ENCODE measurements at regions not wholly inside any gene's neighbourhood (a gene's known extent, or its start where the extent isn't known, plus 50 kb on each side); places are given as distances from the start of the nearest gene placed in this dataset.

GRCh38 chr3:81270603-81271379 is 490.7 kb downstream of the GBE1 start:
- H3K36me3 Mint-ChIP-seq = no peaks in the 10 kb centered on the region
- H3K4me1 Mint-ChIP-seq = no peaks in the 10 kb centered on the region
- no peaks in the 10 kb centered on the region for H3K9me3 Mint-ChIP-seq
- ATAC-seq = no peak
- H3K27me3 Mint-ChIP-seq = no peaks in the 10 kb centered on the region
- no peak overlapping the region for H3K4me3 Mint-ChIP-seq
- H3K27ac Mint-ChIP-seq = no peak overlapping the region

- Mint-ChIP-seq H3K4me1 (no peaks in the 10 kb centered on the region), H3K27ac (no peak overlapping the region), H3K36me3 (no peaks in the 10 kb centered on the region), H3K4me3 (no peak overlapping the region), H3K27me3 (no peaks in the 10 kb centered on the region), H3K9me3 (no peaks in the 10 kb centered on the region)
- no peak for ATAC-seq
Observed at GRCh38 chr3:81268526-81268925, 492.9 kb downstream of the GBE1 start.

GRCh38 chr3:81261996-81262395 is 499.4 kb downstream of the GBE1 start:
- Mint-ChIP-seq H3K27me3 (no peaks in the 10 kb centered on the region), H3K4me1 (no peaks in the 10 kb centered on the region), H3K9me3 (no peaks in the 10 kb centered on the region), H3K36me3 (no peaks in the 10 kb centered on the region), H3K27ac (no peak overlapping the region), H3K4me3 (no peak overlapping the region)
- no peak for ATAC-seq

GRCh38 chr3:81255463-81255862 is 506.0 kb downstream of the GBE1 start:
- Mint-ChIP-seq H3K36me3 (no peaks in the 10 kb centered on the region), H3K9me3 (no peaks in the 10 kb centered on the region), H3K27ac (no peak overlapping the region), H3K4me1 (no peaks in the 10 kb centered on the region), H3K27me3 (no peaks in the 10 kb centered on the region), H3K4me3 (no peak overlapping the region)
- no peak for ATAC-seq

- H3K36me3 Mint-ChIP-seq = no peaks in the 10 kb centered on the region
- no peak for ATAC-seq
- no peaks in the 10 kb centered on the region for H3K27me3 Mint-ChIP-seq
- H3K4me3 Mint-ChIP-seq = no peak overlapping the region
- no peak overlapping the region for H3K27ac Mint-ChIP-seq
- H3K4me1 Mint-ChIP-seq = no peaks in the 10 kb centered on the region
- no peaks in the 10 kb centered on the region for H3K9me3 Mint-ChIP-seq
Observed at GRCh38 chr3:81251096-81251495, 510.3 kb downstream of the GBE1 start.

- H3K27me3 Mint-ChIP-seq = no peaks in the 10 kb centered on the region
- no peaks in the 10 kb centered on the region for H3K4me1 Mint-ChIP-seq
- no peak overlapping the region for H3K4me3 Mint-ChIP-seq
- H3K9me3 Mint-ChIP-seq = no peaks in the 10 kb centered on the region
- no peak overlapping the region for H3K27ac Mint-ChIP-seq
- no peak for ATAC-seq
- H3K36me3 Mint-ChIP-seq = no peaks in the 10 kb centered on the region
Observed at GRCh38 chr3:81249540-81250029, 511.9 kb downstream of the GBE1 start.

GRCh38 chr3:81245501-81245900 is 515.9 kb downstream of the GBE1 start:
- Mint-ChIP-seq H3K36me3 (no peaks in the 10 kb centered on the region), H3K4me1 (no peaks in the 10 kb centered on the region), H3K27me3 (no peaks in the 10 kb centered on the region), H3K9me3 (no peaks in the 10 kb centered on the region), H3K4me3 (no peak overlapping the region), H3K27ac (no peak overlapping the region)
- no peak for ATAC-seq

- no peak overlapping the region for H3K4me3 Mint-ChIP-seq
- no peaks in the 10 kb centered on the region for H3K36me3 Mint-ChIP-seq
- no peaks in the 10 kb centered on the region for H3K27me3 Mint-ChIP-seq
- no peak overlapping the region for H3K27ac Mint-ChIP-seq
- H3K4me1 Mint-ChIP-seq = no peaks in the 10 kb centered on the region
- no peak for ATAC-seq
- no peaks in the 10 kb centered on the region for H3K9me3 Mint-ChIP-seq
Observed at GRCh38 chr3:81245043-81245442, 516.4 kb downstream of the GBE1 start.

GRCh38 chr3:81244231-81244630 is 517.2 kb downstream of the GBE1 start:
- no peaks in the 10 kb centered on the region for H3K27me3 Mint-ChIP-seq
- H3K4me1 Mint-ChIP-seq = no peaks in the 10 kb centered on the region
- no peak for ATAC-seq
- H3K36me3 Mint-ChIP-seq = no peaks in the 10 kb centered on the region
- H3K4me3 Mint-ChIP-seq = no peak overlapping the region
- H3K27ac Mint-ChIP-seq = no peak overlapping the region
- H3K9me3 Mint-ChIP-seq = no peaks in the 10 kb centered on the region

GRCh38 chr3:81242871-81243270 is 518.6 kb downstream of the GBE1 start:
- Mint-ChIP-seq H3K27me3 (no peaks in the 10 kb centered on the region), H3K9me3 (no peaks in the 10 kb centered on the region), H3K4me3 (no peak overlapping the region), H3K27ac (no peak overlapping the region), H3K36me3 (no peaks in the 10 kb centered on the region), H3K4me1 (no peaks in the 10 kb centered on the region)
- ATAC-seq = no peak

- H3K27me3 Mint-ChIP-seq = no peaks in the 10 kb centered on the region
- no peak overlapping the region for H3K27ac Mint-ChIP-seq
- ATAC-seq = no peak
- H3K36me3 Mint-ChIP-seq = no peaks in the 10 kb centered on the region
- H3K4me1 Mint-ChIP-seq = no peaks in the 10 kb centered on the region
- H3K9me3 Mint-ChIP-seq = no peaks in the 10 kb centered on the region
- H3K4me3 Mint-ChIP-seq = no peak overlapping the region
Observed at GRCh38 chr3:81237181-81237580, 524.3 kb downstream of the GBE1 start.

GRCh38 chr3:81218023-81218422 is 543.4 kb downstream of the GBE1 start:
- H3K9me3 Mint-ChIP-seq = no peaks in the 10 kb centered on the region
- H3K36me3 Mint-ChIP-seq = no peaks in the 10 kb centered on the region
- ATAC-seq = no peak
- no peaks in the 10 kb centered on the region for H3K27me3 Mint-ChIP-seq
- no peak overlapping the region for H3K4me3 Mint-ChIP-seq
- no peaks in the 10 kb centered on the region for H3K4me1 Mint-ChIP-seq
- no peak overlapping the region for H3K27ac Mint-ChIP-seq

- no peak overlapping the region for H3K4me3 Mint-ChIP-seq
- no peaks in the 10 kb centered on the region for H3K27me3 Mint-ChIP-seq
- H3K36me3 Mint-ChIP-seq = no peaks in the 10 kb centered on the region
- H3K4me1 Mint-ChIP-seq = no peaks in the 10 kb centered on the region
- H3K27ac Mint-ChIP-seq = no peak overlapping the region
- no peaks in the 10 kb centered on the region for H3K9me3 Mint-ChIP-seq
- no peak for ATAC-seq
Observed at GRCh38 chr3:81217101-81217500, 544.3 kb downstream of the GBE1 start.

- no peaks in the 10 kb centered on the region for H3K9me3 Mint-ChIP-seq
- H3K36me3 Mint-ChIP-seq = no peaks in the 10 kb centered on the region
- no peak overlapping the region for H3K4me3 Mint-ChIP-seq
- ATAC-seq = no peak
- no peaks in the 10 kb centered on the region for H3K27me3 Mint-ChIP-seq
- H3K27ac Mint-ChIP-seq = no peak overlapping the region
- no peaks in the 10 kb centered on the region for H3K4me1 Mint-ChIP-seq
Observed at GRCh38 chr3:81216192-81216591, 545.3 kb downstream of the GBE1 start.

- no peaks in the 10 kb centered on the region for H3K4me1 Mint-ChIP-seq
- no peaks in the 10 kb centered on the region for H3K27me3 Mint-ChIP-seq
- H3K27ac Mint-ChIP-seq = no peak overlapping the region
- no peaks in the 10 kb centered on the region for H3K9me3 Mint-ChIP-seq
- H3K4me3 Mint-ChIP-seq = no peak overlapping the region
- ATAC-seq = no peak
- H3K36me3 Mint-ChIP-seq = no peaks in the 10 kb centered on the region
Observed at GRCh38 chr3:81214631-81215030, 546.8 kb downstream of the GBE1 start.

GRCh38 chr3:81199587-81199986 is 561.9 kb downstream of the GBE1 start:
- H3K36me3 Mint-ChIP-seq = no peaks in the 10 kb centered on the region
- H3K4me1 Mint-ChIP-seq = no peaks in the 10 kb centered on the region
- H3K9me3 Mint-ChIP-seq = peaks cover 4% of the 10 kb centered on the region
- H3K27ac Mint-ChIP-seq = no peak overlapping the region
- no peak overlapping the region for H3K4me3 Mint-ChIP-seq
- no peaks in the 10 kb centered on the region for H3K27me3 Mint-ChIP-seq
- no peak for ATAC-seq

All from stimulated activated memory B cell treated with anti-CD40 and anti-IgM and Interleukin-4, amounts not matched to agents 10 μg/mL and 1 μg/mL and 100 μg/mL, for 72 hours (primary cell).